Activated T-cell treated with anti-CD3 and anti-CD28 coated beads, Interleukin-2, amount 50 U/mL, for 4 hours (primary cell): ENCODE measurements at regions not wholly inside any gene's neighbourhood (a gene's known extent, or its start where the extent isn't known, plus 50 kb on each side); places are given as distances from the start of the nearest gene placed in this dataset.

Experiments
- ATAC-seq, 2 donors: fragments of 200-7000 bp; cut with Tn5 transposase; one replicate each; pipeline ENCODE4 v1.10.0; 2021
- DNase-seq: peaks from one replicate; pipeline ENCODE4 v3.0.0-alpha.2; 2020
- H3K27me3 Mint-ChIP-seq: one replicate; pipeline ENCODE4 v1.8.0; 2021; ENCODE audit warnings: low read depth, mixed read lengths
- H3K36me3 Mint-ChIP-seq: one replicate; pipeline ENCODE4 v1.8.0; 2022; ENCODE audit warnings: mixed read lengths; ENCODE audit not compliant: insufficient read depth
- H3K4me1 Mint-ChIP-seq: one replicate; pipeline ENCODE4 v1.8.0; 2021; ENCODE audit warnings: low read depth, mixed read lengths
- H3K4me3 Mint-ChIP-seq: one replicate; pipeline ENCODE4 v1.8.0; 2021; ENCODE audit warnings: mild to moderate bottlenecking, moderate library complexity, mixed read lengths
- H3K9me3 Mint-ChIP-seq: one replicate; pipeline ENCODE4 v1.8.0; 2021; ENCODE audit warnings: mixed read lengths

DNA sequence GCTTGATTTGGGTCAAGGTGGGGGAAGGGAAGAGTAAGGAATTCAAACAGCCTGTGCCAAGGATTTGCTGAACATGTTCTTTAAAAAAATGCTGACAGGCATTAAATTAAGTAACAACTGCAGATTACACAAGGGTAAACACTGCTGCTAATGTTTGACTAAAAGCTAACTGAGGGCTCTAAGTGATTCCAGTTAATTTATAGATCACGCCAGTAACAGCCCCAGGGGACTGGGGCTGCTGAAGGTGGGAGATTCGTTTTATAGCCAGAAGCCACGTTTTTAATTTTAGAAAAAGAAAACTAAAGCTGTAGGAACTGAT is 321.7 kb downstream of the DLEU7 start:
- no peaks in the 10 kb centered on the region for H3K9me3 Mint-ChIP-seq
- H3K36me3 Mint-ChIP-seq, result no peaks in the 10 kb centered on the region
- H3K4me3 Mint-ChIP-seq, result no peak overlapping the region
- H3K27me3 Mint-ChIP-seq, result no peaks in the 10 kb centered on the region
- ATAC-seq (no peak), DNase-seq (no peak)
- H3K4me1 Mint-ChIP-seq, result peaks cover 14% of the 10 kb centered on the region

- no peaks in the 10 kb centered on the region for H3K9me3 Mint-ChIP-seq
- H3K4me1 Mint-ChIP-seq, result peaks cover 21% of the 10 kb centered on the region
- H3K27me3 Mint-ChIP-seq, result no peaks in the 10 kb centered on the region
- DNase-seq (no peak), ATAC-seq (no peak)
- H3K4me3 Mint-ChIP-seq, result no peak overlapping the region
- H3K36me3 Mint-ChIP-seq, result no peaks in the 10 kb centered on the region
These were observed 321.0 kb downstream of the DLEU7 start for GRCh38 chr13:50522506-50522905.

- ATAC-seq, result no peak
- no peak for DNase-seq
- no peak overlapping the region for H3K4me3 Mint-ChIP-seq
- no peaks in the 10 kb centered on the region for H3K27me3 Mint-ChIP-seq
- no peaks in the 10 kb centered on the region for H3K9me3 Mint-ChIP-seq
- H3K36me3 Mint-ChIP-seq, result no peaks in the 10 kb centered on the region
- peaks cover 29% of the 10 kb centered on the region for H3K4me1 Mint-ChIP-seq
These were observed 320.2 kb downstream of the DLEU7 start for GRCh38 chr13:50523307-50523706.

GRCh38 chr13:50524560-50524959 is 318.9 kb downstream of the DLEU7 start:
- Mint-ChIP-seq H3K36me3 (no peaks in the 10 kb centered on the region), H3K4me1 (peaks cover 31% of the 10 kb centered on the region), H3K4me3 (no peak overlapping the region), H3K9me3 (no peaks in the 10 kb centered on the region), H3K27me3 (no peaks in the 10 kb centered on the region)
- ATAC-seq (no peak), DNase-seq (no peak)

DNA sequence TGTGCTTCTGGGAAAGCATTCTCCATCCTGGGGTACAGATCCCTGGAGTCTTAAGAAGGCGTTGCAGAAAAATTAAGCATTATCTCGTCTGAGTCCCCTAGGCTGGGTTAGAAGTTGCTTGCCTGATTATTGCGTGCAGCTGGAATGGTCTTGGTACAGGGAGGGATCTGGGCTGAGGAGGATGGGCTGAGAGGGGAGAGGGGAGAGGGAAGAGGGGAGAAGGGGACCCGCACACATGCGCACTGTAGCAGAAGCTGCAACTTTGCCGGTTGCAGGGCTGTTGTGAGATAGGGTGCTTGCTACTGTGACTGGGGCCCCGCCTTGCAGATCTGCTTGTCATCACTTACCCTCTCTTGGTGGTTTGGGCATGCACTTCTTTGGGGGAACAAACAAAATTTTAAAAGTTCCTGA is 316.8 kb downstream of the DLEU7 start:
- H3K9me3 Mint-ChIP-seq, result no peaks in the 10 kb centered on the region
- DNase-seq (no peak), ATAC-seq (no peak)
- peaks cover 33% of the 10 kb centered on the region for H3K4me1 Mint-ChIP-seq
- H3K4me3 Mint-ChIP-seq, result no peak overlapping the region
- H3K27me3 Mint-ChIP-seq, result no peaks in the 10 kb centered on the region
- H3K36me3 Mint-ChIP-seq, result no peaks in the 10 kb centered on the region

DNA sequence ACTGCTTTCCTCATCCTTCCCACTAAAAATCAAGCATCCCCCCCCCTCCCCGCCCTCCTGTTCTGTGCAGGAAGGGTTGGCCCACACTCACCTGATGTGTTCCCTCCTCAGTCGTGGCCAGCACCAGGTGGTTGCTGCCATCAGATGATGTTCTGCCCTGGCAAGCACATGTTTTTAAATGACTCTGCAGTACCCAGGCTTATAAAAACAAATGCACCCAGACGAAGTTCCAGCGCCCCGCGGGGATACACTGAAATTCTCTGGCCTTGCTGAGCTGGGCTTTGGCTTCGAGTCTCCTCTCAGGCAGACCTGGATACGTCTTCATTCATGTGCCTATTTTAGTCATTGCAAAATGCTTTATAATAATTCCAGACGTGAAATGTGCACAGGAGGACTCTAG is 316.3 kb downstream of the DLEU7 start:
- ATAC-seq, result no peak
- H3K27me3 Mint-ChIP-seq, result no peaks in the 10 kb centered on the region
- H3K4me3 Mint-ChIP-seq, result no peak overlapping the region

GRCh38 chr13:50527612-50528509 is 315.6 kb downstream of the DLEU7 start:
- peaks cover 33% of the 10 kb centered on the region for H3K4me1 Mint-ChIP-seq
- H3K27me3 Mint-ChIP-seq, result no peaks in the 10 kb centered on the region
- ATAC-seq (no peak), DNase-seq (no peak)
- H3K4me3 Mint-ChIP-seq, result no peak overlapping the region
- no peaks in the 10 kb centered on the region for H3K36me3 Mint-ChIP-seq
- H3K9me3 Mint-ChIP-seq, result no peaks in the 10 kb centered on the region

More for the DNA sequence above, 316.3 kb downstream of the DLEU7 start:
- Mint-ChIP-seq H3K9me3 (no peaks in the 10 kb centered on the region), H3K36me3 (no peaks in the 10 kb centered on the region), H3K4me1 (peaks cover 33% of the 10 kb centered on the region)
- no peak for DNase-seq

- ATAC-seq (peak; percentile 88 to 93), DNase-seq (no peak)
- H3K36me3 Mint-ChIP-seq, result no peaks in the 10 kb centered on the region
- H3K9me3 Mint-ChIP-seq, result peaks cover 5% of the 10 kb centered on the region
- H3K4me1 Mint-ChIP-seq, result peaks cover 33% of the 10 kb centered on the region
- H3K27me3 Mint-ChIP-seq, result no peaks in the 10 kb centered on the region
- no peak overlapping the region for H3K4me3 Mint-ChIP-seq
These were observed 314.2 kb downstream of the DLEU7 start for GRCh38 chr13:50529154-50529882.

DNA sequence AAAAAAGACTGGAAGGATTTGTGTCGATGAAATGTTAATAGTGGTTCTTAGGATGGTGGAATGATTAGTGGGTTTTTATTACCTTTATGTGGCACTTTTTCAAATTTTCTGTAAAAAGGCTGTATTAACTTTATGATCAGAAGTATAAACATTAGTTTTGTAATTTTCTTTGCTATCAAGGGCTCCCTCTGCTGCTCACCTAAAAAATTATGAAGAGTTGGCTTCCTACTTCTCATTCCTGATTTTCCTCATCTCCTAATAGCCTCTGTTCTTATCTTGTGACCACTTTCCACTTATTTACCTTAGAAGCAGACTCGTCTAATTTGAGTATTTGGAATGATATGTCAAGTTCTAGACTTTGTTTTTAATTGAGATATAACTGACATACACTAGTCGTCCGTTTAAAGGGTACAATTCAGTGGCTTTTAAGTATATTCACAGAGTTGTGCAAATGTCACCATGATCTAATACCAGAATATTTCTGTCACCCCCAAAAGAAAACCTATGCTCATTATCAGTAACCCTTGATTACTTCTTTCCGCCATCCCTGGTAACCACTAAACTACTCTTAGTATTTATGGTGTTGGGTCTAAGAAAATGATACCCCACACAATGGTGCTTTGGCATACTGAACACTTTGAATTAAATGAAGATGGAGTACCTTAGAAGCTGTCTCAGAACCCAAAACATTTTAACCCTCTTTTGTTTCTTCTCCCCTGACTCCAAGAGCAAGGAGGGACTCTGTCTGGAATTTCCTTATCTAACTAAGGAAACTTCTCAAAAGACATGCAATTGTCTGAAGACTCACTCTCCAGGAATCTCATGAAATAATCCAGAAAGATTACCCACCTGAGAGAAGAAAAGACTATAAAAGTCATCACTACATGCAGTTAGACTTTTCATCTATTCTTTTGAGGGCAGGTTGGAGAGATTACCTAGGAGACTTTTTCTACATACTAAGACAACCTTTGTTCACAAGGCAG is 311.3 kb downstream of the DLEU7 start:
- DNase-seq, result no peak
- Mint-ChIP-seq H3K4me3 (no peak overlapping the region), H3K27me3 (no peaks in the 10 kb centered on the region), H3K9me3 (peaks cover 23% of the 10 kb centered on the region), H3K36me3 (peaks cover 2% of the 10 kb centered on the region), H3K4me1 (peaks cover 24% of the 10 kb centered on the region)
- no peak for ATAC-seq

DNA sequence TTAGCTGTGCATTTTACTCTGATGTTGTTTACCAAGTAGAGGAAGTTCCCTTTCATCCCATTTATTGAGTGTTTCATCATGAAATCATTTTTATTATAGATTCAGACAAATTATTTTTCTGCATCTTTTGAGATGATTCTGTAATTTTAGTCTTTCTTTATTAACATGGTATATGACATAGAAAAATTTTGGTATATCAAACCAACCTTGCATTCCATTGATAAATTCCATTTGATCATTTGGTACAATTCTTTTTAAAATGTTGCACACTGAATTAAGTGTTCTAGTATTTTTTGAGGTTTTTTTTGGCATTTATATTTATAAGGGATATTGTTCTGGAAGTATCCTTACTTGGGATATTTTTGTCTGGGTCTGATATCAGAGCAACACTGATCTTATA is 308.4 kb downstream of the DLEU7 start:
- Mint-ChIP-seq H3K36me3 (peaks cover 5% of the 10 kb centered on the region), H3K9me3 (peaks cover 36% of the 10 kb centered on the region)

DNA sequence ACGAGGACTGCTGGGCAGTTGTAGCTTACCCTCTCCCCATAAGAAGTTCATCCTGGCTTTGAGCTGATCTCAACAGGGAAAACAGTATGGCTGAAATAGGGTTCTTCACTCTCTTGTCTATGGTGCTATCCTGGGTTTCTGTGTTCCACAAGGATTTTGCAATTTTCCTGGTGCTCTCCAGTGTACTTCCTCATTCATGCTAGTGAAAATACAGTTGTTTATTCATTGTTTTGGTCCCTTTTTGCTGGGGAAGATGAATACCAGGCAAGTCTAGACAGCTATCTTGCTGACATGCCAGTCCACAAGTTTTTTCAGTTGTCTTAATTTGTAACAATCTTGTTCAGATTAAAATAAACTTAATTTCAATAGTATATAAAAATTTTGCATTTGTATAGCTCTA is 306.5 kb downstream of the DLEU7 start:
- ATAC-seq (no peak), DNase-seq (no peak)
- Mint-ChIP-seq H3K4me3 (no peak overlapping the region), H3K36me3 (peaks cover 5% of the 10 kb centered on the region), H3K27me3 (no peaks in the 10 kb centered on the region), H3K9me3 (peaks cover 36% of the 10 kb centered on the region), H3K4me1 (no peaks in the 10 kb centered on the region)

More for the DNA sequence above, 308.4 kb downstream of the DLEU7 start:
- DNase-seq (no peak), ATAC-seq (no peak)
- H3K4me1 Mint-ChIP-seq, result no peaks in the 10 kb centered on the region
- H3K4me3 Mint-ChIP-seq, result no peak overlapping the region
- no peaks in the 10 kb centered on the region for H3K27me3 Mint-ChIP-seq

- Mint-ChIP-seq H3K27me3 (peaks cover under 1% of the 10 kb centered on the region), H3K4me3 (no peak overlapping the region), H3K36me3 (peaks cover 5% of the 10 kb centered on the region), H3K9me3 (peaks cover 31% of the 10 kb centered on the region), H3K4me1 (no peaks in the 10 kb centered on the region)
- ATAC-seq, result no peak
- no peak for DNase-seq
These were observed 303.5 kb downstream of the DLEU7 start for GRCh38 chr13:50539791-50540530.

GRCh38 chr13:50543141-50543540 is 300.4 kb downstream of the DLEU7 start:
- ATAC-seq (no peak), DNase-seq (no peak)
- Mint-ChIP-seq H3K9me3 (peaks cover 10% of the 10 kb centered on the region), H3K4me1 (no peaks in the 10 kb centered on the region), H3K36me3 (peaks cover 3% of the 10 kb centered on the region), H3K27me3 (peaks cover 2% of the 10 kb centered on the region), H3K4me3 (no peak overlapping the region)
